AG10803 (cell line): ENCODE measurements at regions not wholly inside any gene's neighbourhood (a gene's known extent, or its start where the extent isn't known, plus 50 kb on each side); places are given as distances from the start of the nearest gene placed in this dataset.

Experiments
- DNase-seq: peaks from one replicate; pipeline ENCODE4 v3.0.0; 2010; ENCODE audit warnings: low read depth
- H3K4me3 ChIP-seq: 2 replicates; pipeline ENCODE4 v1.5.1; 2011; ENCODE audit warnings: mild to moderate bottlenecking, low read length, control low read depth
- CTCF ChIP-seq: conservative IDR thresholded peaks from 2 replicates; pipeline ENCODE4 v1.5.1; 2011; ENCODE audit warnings: mild to moderate bottlenecking, low read length, control low read depth, inconsistent platforms

GRCh38 chr2:5504756-5505155, 187.4 kb upstream of the SOX11 start:
- no peak overlapping the region for H3K4me3 ChIP-seq
- no peak for TF ChIP-seq CTCF
- no peak for DNase-seq

- TF ChIP-seq CTCF: no peak
Measured at GRCh38 chr2:5507367-5507766, 184.8 kb upstream of the SOX11 start.

GRCh38 chr2:5509362-5509761, 182.8 kb upstream of the SOX11 start:
- no peak for DNase-seq
- TF ChIP-seq CTCF: no peak
- H3K4me3 ChIP-seq: no peak overlapping the region

More at GRCh38 chr2:5507367-5507766, 184.8 kb upstream of the SOX11 start:
- DNase-seq: no peak
- H3K4me3 ChIP-seq: no peak overlapping the region

- no peak for DNase-seq
- TF ChIP-seq CTCF: no peak
- no peak overlapping the region for H3K4me3 ChIP-seq
Measured at GRCh38 chr2:5510082-5510481, 182.1 kb upstream of the SOX11 start.

GRCh38 chr2:5515693-5516092, 176.5 kb upstream of the SOX11 start:
- DNase-seq: no peak
- no peak for TF ChIP-seq CTCF
- no peak overlapping the region for H3K4me3 ChIP-seq

GRCh38 chr2:5519286-5519685, 172.9 kb upstream of the SOX11 start:
- H3K4me3 ChIP-seq: no peak overlapping the region
- no peak for DNase-seq
- no peak for TF ChIP-seq CTCF

- H3K4me3 ChIP-seq: no peak overlapping the region
- no peak for TF ChIP-seq CTCF
- no peak for DNase-seq
Measured at GRCh38 chr2:5520463-5520972, 171.7 kb upstream of the SOX11 start.
